Keratinocyte (primary cell): ENCODE measurements at regions not wholly inside any gene's neighbourhood (a gene's known extent, or its start where the extent isn't known, plus 50 kb on each side); places are given as distances from the start of the nearest gene placed in this dataset.

Source experiments
- EZH2 ChIP-seq: IDR thresholded peaks from one replicate; pipeline ENCODE4 v1.6.1; 2012; ENCODE audit warnings: inconsistent platforms, mild to moderate bottlenecking, low read length, moderate library complexity
- TF ChIP-seq, protein P1 (sequence below), 3 experiments: IDR thresholded peaks in 1 of 3; conservative IDR thresholded peaks in 1 of 3; optimal IDR thresholded peaks in 1 of 3; 2 replicates in 2 of 3; 3 replicates in 1 of 3; pipeline versions ENCODE3 to v1.5.1; 2011; ENCODE audit warnings: low read length in 3 of 3, mild to moderate bottlenecking in 3 of 3, moderate library complexity in 2 of 3, control low read depth in 1 of 3, inconsistent platforms in 1 of 3; ENCODE audit not compliant: insufficient read depth in 2 of 3; ENCODE audit errors: extremely low read depth in 1 of 3

DNA sequence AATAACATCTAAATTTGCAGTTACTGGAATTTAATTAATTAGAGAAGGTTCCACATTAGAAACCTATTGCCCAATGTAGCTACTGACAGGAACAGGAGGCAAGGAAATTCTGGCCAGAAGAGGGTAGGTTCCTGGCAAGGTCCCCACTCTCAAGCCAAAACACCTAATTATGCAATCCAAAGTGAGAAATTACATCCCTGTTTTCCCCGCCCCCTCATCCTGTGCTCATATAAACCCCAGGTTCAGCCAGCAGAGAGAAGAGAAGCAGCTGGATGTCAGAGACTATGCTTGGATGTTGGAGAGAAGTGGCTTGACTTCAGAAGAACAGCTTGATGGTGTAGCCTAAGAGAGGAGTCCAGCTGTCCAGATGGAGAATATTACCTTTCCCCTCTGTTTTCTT, 951.3 kb upstream of the PRR20A start:
- TF ChIP-seq, protein P1, sequence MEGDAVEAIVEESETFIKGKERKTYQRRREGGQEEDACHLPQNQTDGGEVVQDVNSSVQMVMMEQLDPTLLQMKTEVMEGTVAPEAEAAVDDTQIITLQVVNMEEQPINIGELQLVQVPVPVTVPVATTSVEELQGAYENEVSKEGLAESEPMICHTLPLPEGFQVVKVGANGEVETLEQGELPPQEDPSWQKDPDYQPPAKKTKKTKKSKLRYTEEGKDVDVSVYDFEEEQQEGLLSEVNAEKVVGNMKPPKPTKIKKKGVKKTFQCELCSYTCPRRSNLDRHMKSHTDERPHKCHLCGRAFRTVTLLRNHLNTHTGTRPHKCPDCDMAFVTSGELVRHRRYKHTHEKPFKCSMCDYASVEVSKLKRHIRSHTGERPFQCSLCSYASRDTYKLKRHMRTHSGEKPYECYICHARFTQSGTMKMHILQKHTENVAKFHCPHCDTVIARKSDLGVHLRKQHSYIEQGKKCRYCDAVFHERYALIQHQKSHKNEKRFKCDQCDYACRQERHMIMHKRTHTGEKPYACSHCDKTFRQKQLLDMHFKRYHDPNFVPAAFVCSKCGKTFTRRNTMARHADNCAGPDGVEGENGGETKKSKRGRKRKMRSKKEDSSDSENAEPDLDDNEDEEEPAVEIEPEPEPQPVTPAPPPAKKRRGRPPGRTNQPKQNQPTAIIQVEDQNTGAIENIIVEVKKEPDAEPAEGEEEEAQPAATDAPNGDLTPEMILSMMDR (optimal IDR thresholded peaks at IDR 0.05 in 1 of 3, IDR thresholded peaks at IDR 0.05 in 1 of 3, conservative IDR thresholded peaks at IDR 0.05 in 1 of 3; ENCODE audit: extremely low read depth in 1 of 3, insufficient read depth in 2 of 3, low read length in 3 of 3): no peak
- TF ChIP-seq EZH2: no peak
